Tibial nerve (tissue), 4 donors: ENCODE measurements at regions not wholly inside any gene's neighbourhood (a gene's known extent, or its start where the extent isn't known, plus 50 kb on each side); places are given as distances from the start of the nearest gene placed in this dataset.
A peak's percentile ranks its signal among the peaks of the same experiment; 100 is the strongest.

Source experiments
- DNase-seq, 2 donors: peaks; one replicate each; pipeline ENCODE4 v3.0.0-alpha.2; 2019; ENCODE audit warnings: low spot score in 2 of 2
- H3K27ac ChIP-seq, 4 donors: fragments of 200-600 bp; sonication (generic) in 3 of 4; one replicate each; pipeline ENCODE4 v1.5.1; 2017 to 2019; ENCODE audit warnings: mild to moderate bottlenecking in 1 of 4
- H3K27me3 ChIP-seq, 2 donors: fragments of 200-600 bp; sonication (generic) in 1 of 2; one replicate each; pipeline versions ENCODE4 v1.5.1 to v1.6.0; 2017 to 2019
- H3K36me3 ChIP-seq, 3 donors: fragments of 200-600 bp; sonication (generic); one replicate each; pipeline ENCODE4 v1.5.1; 2018 to 2019
- H3K4me1 ChIP-seq, 4 donors: fragments of 200-600 bp; sonication (generic) in 3 of 4; one replicate each; pipeline ENCODE4 v1.5.1; 2017 to 2019
- H3K4me3 ChIP-seq, 4 donors: fragments of 200-600 bp; sonication (generic) in 3 of 4; one replicate each; pipeline ENCODE4 v1.5.1; 2017 to 2019; ENCODE audit warnings: mild to moderate bottlenecking in 1 of 4, moderate library complexity in 1 of 4
- H3K9me3 ChIP-seq, 4 donors: fragments of 200-600 bp; sonication (generic) in 3 of 4; one replicate each; pipeline ENCODE4 v1.5.1; 2017 to 2019
- EP300 ChIP-seq, 2 donors: sonication (generic); formaldehyde crosslinking; IDR thresholded peaks; one replicate each; pipeline ENCODE4 v1.6.1; 2017; ENCODE audit warnings: antibody characterized with exemption in 2 of 2, mild to moderate bottlenecking in 1 of 2
- POLR2A ChIP-seq, 2 donors: fragments of 450-650 bp; IDR thresholded peaks; one replicate each; pipeline ENCODE4 v1.6.1; 2017; ENCODE audit warnings: antibody characterized with exemption in 2 of 2, mild to moderate bottlenecking in 2 of 2, moderate library complexity in 2 of 2
- WGBS, 2 donors: methylation state at CpG; one replicate each; pipeline ENCODE4 v1.1.5; 2018; 5-methylcytosine and 5-hydroxymethylcytosine counted together
- TF ChIP-seq, protein P1 (sequence below), 5 experiments: fragments of 200-600 bp in 3 of 5; fragments of 450-650 bp in 2 of 5; sonication (generic) in 3 of 5; IDR thresholded peaks; one replicate each; pipeline ENCODE4 v1.5.1; 2016 to 2019; ENCODE audit warnings: antibody characterized with exemption in 5 of 5, mild to moderate bottlenecking in 3 of 5, moderate library complexity in 2 of 5

DNA sequence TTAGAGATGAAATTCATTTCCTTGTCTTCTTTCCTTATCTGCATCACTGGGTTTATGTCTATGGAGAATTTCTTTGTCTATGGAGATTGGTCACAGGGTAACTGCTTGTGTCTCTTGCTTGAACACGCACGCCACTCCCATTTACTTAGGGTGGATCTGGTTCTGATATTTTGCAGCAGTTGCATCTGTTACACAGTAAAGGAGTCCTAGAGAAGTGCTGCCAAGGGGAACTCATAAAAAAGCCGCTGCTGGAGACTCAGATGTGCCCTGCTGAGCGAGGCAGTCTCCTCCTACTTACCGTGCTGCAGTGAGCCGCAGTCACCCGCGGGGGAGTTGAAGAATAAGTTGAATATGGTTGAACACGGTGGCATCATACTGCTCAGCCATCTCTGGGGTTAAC, 105.2 kb upstream of the KLHL25 start:
- H3K4me1 ChIP-seq = no peaks in the 10 kb centered on the region
- no peak overlapping the region for H3K4me3 ChIP-seq
- no peaks in the 10 kb centered on the region for H3K9me3 ChIP-seq
- WGBS, 2 donors = 37 to 40% methylated on average over 8 to 9 of the region's 9 CpGs
- peaks cover 0 to 8% of the 10 kb centered on the region in 2 donors for H3K27me3 ChIP-seq
- H3K27ac ChIP-seq = no peak overlapping the region
- TF ChIP-seq, protein P1, sequence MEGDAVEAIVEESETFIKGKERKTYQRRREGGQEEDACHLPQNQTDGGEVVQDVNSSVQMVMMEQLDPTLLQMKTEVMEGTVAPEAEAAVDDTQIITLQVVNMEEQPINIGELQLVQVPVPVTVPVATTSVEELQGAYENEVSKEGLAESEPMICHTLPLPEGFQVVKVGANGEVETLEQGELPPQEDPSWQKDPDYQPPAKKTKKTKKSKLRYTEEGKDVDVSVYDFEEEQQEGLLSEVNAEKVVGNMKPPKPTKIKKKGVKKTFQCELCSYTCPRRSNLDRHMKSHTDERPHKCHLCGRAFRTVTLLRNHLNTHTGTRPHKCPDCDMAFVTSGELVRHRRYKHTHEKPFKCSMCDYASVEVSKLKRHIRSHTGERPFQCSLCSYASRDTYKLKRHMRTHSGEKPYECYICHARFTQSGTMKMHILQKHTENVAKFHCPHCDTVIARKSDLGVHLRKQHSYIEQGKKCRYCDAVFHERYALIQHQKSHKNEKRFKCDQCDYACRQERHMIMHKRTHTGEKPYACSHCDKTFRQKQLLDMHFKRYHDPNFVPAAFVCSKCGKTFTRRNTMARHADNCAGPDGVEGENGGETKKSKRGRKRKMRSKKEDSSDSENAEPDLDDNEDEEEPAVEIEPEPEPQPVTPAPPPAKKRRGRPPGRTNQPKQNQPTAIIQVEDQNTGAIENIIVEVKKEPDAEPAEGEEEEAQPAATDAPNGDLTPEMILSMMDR (IDR thresholded peaks at IDR 0.05) = no peak
- TF ChIP-seq EP300 (IDR thresholded peaks at IDR 0.05) (no peak), POLR2A (IDR thresholded peaks at IDR 0.05) (no peak)
- H3K36me3 ChIP-seq = no peaks in the 10 kb centered on the region
- no peak for DNase-seq

DNA sequence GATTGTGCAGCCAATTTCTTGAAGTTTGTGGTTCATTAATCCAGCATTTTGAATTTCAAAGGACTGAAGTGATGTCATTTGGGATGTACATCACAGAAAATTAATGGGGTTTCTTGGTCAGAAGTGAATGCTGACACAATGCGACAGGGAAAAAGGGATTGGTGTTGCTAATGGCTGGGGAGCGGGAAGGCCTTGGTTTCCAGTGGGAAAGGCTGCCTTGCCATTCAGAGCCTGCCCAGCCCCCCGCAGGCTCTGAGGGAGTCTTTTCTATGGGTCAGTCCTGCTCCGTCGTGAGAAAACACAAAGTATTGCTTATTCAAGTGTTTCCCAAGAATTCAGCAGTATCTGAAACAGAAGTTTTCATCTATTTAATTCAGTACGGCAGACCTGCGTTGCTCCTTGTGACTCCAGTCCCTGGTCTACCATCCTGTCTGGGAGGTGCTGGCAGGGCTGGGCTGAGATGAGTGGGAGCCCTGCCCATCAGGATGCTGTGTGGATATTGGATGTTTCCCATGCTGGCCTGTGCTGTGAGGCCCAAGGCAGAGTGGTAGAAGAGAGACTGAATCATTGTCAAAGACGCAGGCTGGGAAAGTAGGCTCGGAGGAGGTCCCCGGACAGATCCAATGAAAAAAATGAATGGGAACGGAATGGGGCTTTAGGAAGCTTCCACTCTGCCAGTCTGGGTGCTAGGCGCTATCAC, 111.2 kb upstream of the KLHL25 start:
- no peaks in the 10 kb centered on the region for H3K9me3 ChIP-seq
- peaks cover 0 to 2% of the 10 kb centered on the region in 2 donors for H3K27me3 ChIP-seq
- peak overlapping the region in 1 of 4 donors; percentile 17 for H3K4me3 ChIP-seq
- no peaks in the 10 kb centered on the region for H3K36me3 ChIP-seq
- no peak for DNase-seq
- peaks cover 0 to 10% (median 0%) of the 10 kb centered on the region in 4 donors for H3K4me1 ChIP-seq
- whole genome bisulfite sequencing, 2 donors = 42 to 53% methylated on average over 12 of the region's 12 CpGs
- TF ChIP-seq, protein P1 (IDR thresholded peaks at IDR 0.05) = no peak
- no peak for TF ChIP-seq EP300 (IDR thresholded peaks at IDR 0.05)
- TF ChIP-seq POLR2A (IDR thresholded peaks at IDR 0.05) = no peak
- H3K27ac ChIP-seq = peak overlapping the region in 1 of 4 donors; percentile 13

DNA sequence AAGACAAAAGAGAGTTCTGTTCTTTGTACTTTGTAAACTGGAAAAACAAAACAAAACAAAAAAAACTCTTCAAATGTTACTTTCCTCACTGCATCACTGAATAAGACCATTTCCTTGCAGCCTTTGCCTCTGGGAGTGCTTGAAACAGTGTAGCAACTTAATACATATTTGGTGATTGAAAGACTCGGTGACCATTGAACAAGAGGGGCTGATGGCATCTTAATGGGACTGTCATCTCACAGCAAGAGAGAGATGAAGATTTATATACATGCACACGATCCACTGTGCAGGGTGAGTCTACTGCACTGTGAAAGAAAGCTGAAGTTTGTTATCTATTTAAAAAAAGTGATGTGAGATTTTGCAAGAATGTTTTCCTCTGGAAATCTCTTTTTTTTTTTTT, 111.9 kb upstream of the KLHL25 start:
- no peaks in the 10 kb centered on the region for H3K27me3 ChIP-seq
- H3K9me3 ChIP-seq = no peaks in the 10 kb centered on the region
- H3K36me3 ChIP-seq = no peaks in the 10 kb centered on the region
- peak overlapping the region in 1 of 4 donors; percentile 17 for H3K4me3 ChIP-seq
- TF ChIP-seq EP300 (IDR thresholded peaks at IDR 0.05) (no peak), POLR2A (IDR thresholded peaks at IDR 0.05) (no peak)
- 13 to 19% methylated on average over 2 of the region's 2 CpGs for WGBS, 2 donors
- no peak overlapping the region for H3K27ac ChIP-seq
- peaks cover 0 to 10% (median 0%) of the 10 kb centered on the region in 4 donors for H3K4me1 ChIP-seq
- no peak for DNase-seq

DNA sequence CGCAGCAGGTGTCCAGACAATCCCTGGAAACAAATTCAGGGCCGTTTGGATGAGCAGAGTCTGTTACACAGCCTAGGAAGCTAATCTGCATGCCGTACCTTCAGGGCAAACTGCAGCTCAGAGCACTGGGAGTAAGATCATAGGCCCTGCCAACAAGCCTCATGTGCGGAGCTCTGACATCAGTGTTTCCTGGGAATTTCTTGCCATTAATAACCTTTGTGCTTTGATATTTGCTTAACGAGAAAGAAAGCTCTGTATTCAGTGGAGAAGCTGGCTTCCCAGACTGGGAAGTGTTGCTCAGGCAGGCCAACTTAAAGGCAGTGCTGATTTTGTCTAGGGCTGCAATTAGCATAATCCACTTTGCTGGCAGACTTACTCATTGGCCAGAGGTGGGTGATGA, 116.1 kb upstream of the KLHL25 start:
- Histone ChIP-seq H3K9me3 (no peaks in the 10 kb centered on the region), H3K27ac (no peak overlapping the region), H3K4me3 (no peak overlapping the region), H3K4me1 (peaks cover 0 to 10% (median 0%) of the 10 kb centered on the region in 4 donors), H3K27me3 (no peaks in the 10 kb centered on the region), H3K36me3 (no peaks in the 10 kb centered on the region)
- WGBS, 2 donors = 30 to 37% methylated on average over 5 of the region's 5 CpGs
- no peak for DNase-seq
- TF ChIP-seq, protein P1 (IDR thresholded peaks at IDR 0.05) = no peak
- TF ChIP-seq POLR2A (IDR thresholded peaks at IDR 0.05) (no peak), EP300 (IDR thresholded peaks at IDR 0.05) (no peak)

DNA sequence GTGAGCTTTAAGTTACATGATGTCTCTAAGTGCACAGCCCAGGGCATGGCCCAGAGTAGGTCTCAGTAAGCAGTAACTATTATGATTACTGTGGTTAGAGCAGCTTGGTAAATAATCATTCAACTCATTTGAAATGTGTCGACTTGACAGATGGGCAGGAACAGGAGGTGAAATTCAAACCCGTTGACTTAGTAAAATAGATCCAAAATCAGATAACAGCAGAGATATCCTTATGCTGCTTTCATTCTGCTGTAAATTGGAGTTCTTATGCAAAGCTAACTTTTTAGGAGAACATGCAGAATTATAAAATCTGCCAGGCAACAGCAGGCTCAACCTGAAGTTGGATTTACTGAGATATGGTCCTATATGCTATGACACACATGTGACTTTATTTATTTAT, 118.7 kb upstream of the KLHL25 start:
- Histone ChIP-seq H3K4me1 (no peaks in the 10 kb centered on the region), H3K27ac (no peak overlapping the region), H3K9me3 (no peaks in the 10 kb centered on the region), H3K36me3 (no peaks in the 10 kb centered on the region), H3K27me3 (no peaks in the 10 kb centered on the region), H3K4me3 (no peak overlapping the region)
- WGBS, 2 donors = 81 to 84% methylated on average over 2 of the region's 2 CpGs
- no peak for DNase-seq
- no peak for TF ChIP-seq POLR2A (IDR thresholded peaks at IDR 0.05)
- no peak for TF ChIP-seq EP300 (IDR thresholded peaks at IDR 0.05)
- TF ChIP-seq, protein P1 (IDR thresholded peaks at IDR 0.05) = no peak
